ENCODE measurements at regions not wholly inside any gene's neighbourhood (a gene's known extent, or its start where the extent isn't known, plus 50 kb on each side); places are given as distances from the start of the nearest gene placed in this dataset.

DNA sequence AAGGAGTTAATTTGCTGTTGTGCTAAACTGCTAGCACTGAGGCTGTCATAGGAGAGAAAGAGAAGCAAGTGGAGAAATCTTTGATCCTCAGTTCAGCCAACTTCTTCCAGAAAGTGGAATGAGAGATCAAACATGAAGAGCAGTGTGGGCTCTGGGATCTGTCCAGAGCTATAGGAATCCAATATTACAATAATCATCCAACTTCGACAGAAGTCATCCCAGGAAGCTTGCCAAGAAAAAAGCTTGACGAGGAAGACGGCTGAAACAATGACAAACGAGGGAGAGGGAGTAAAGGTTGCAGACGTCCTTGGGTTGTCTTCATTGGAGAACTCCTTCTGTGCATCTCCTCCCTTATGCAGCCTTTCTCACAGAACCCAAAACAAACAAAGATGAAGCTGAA, 496.2 kb downstream of the INSC start:
- no peak for TF ChIP-seq POLR2A (IDR thresholded peaks at IDR 0.05)
- TF ChIP-seq, protein P1, sequence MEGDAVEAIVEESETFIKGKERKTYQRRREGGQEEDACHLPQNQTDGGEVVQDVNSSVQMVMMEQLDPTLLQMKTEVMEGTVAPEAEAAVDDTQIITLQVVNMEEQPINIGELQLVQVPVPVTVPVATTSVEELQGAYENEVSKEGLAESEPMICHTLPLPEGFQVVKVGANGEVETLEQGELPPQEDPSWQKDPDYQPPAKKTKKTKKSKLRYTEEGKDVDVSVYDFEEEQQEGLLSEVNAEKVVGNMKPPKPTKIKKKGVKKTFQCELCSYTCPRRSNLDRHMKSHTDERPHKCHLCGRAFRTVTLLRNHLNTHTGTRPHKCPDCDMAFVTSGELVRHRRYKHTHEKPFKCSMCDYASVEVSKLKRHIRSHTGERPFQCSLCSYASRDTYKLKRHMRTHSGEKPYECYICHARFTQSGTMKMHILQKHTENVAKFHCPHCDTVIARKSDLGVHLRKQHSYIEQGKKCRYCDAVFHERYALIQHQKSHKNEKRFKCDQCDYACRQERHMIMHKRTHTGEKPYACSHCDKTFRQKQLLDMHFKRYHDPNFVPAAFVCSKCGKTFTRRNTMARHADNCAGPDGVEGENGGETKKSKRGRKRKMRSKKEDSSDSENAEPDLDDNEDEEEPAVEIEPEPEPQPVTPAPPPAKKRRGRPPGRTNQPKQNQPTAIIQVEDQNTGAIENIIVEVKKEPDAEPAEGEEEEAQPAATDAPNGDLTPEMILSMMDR (IDR thresholded peaks at IDR 0.05) = no peak

All from right lobe of liver (tissue), 4 donors.